ENCODE measurements at regions not wholly inside any gene's neighbourhood (a gene's known extent, or its start where the extent isn't known, plus 50 kb on each side); places are given as distances from the start of the nearest gene placed in this dataset.

DNA sequence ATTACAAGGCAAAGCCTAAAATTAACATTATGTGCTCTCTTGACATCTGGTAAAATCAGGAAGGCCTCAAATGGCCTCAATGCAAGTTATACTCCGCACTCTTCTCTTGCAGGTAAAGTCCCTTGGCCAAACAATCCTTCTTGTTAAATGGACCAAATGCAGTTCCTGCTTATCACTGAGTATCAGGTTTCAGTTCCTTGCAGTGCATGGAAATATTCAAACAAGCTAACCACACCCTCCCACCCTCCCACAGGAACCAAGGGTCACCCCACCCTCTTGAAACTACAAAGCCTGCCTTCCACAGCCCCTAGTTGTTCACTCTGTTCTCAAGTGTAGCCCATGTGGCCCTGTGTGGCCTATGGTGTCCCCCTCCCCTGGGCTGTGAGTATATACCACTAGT is 171.9 kb upstream of the CADPS start:
- no peak for DNase-seq
- Mint-ChIP-seq H3K9me3 (peaks cover 37% of the 10 kb centered on the region), H3K27me3 (ENCODE audit: insufficient read depth) (peaks cover 2% of the 10 kb centered on the region; the same call in 1 of the 2 replicates), H3K4me1 (ENCODE audit: low read depth) (no peaks in the 10 kb centered on the region), H3K36me3 (ENCODE audit: low read depth) (no peaks in the 10 kb centered on the region; the same call in 1 of the 2 replicates), H3K4me3 (no peak overlapping the region), H3K27ac (no peak overlapping the region)
- TF ChIP-seq, protein P1, sequence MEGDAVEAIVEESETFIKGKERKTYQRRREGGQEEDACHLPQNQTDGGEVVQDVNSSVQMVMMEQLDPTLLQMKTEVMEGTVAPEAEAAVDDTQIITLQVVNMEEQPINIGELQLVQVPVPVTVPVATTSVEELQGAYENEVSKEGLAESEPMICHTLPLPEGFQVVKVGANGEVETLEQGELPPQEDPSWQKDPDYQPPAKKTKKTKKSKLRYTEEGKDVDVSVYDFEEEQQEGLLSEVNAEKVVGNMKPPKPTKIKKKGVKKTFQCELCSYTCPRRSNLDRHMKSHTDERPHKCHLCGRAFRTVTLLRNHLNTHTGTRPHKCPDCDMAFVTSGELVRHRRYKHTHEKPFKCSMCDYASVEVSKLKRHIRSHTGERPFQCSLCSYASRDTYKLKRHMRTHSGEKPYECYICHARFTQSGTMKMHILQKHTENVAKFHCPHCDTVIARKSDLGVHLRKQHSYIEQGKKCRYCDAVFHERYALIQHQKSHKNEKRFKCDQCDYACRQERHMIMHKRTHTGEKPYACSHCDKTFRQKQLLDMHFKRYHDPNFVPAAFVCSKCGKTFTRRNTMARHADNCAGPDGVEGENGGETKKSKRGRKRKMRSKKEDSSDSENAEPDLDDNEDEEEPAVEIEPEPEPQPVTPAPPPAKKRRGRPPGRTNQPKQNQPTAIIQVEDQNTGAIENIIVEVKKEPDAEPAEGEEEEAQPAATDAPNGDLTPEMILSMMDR (IDR thresholded peaks at IDR 0.05) = no peak

- Mint-ChIP-seq H3K27ac (no peak overlapping the region), H3K27me3 (ENCODE audit: insufficient read depth) (peaks cover 2% of the 10 kb centered on the region; the same call in 1 of the 2 replicates), H3K9me3 (peaks cover 41% of the 10 kb centered on the region), H3K36me3 (ENCODE audit: low read depth) (no peaks in the 10 kb centered on the region; the same call in 1 of the 2 replicates), H3K4me3 (no peak overlapping the region), H3K4me1 (ENCODE audit: low read depth) (no peaks in the 10 kb centered on the region)
- DNase-seq = no peak
- TF ChIP-seq, protein P1 (IDR thresholded peaks at IDR 0.05) = no peak
These were observed 173.4 kb upstream of the CADPS start for GRCh38 chr3:63048367-63049326.

- H3K4me3 Mint-ChIP-seq = no peak overlapping the region
- TF ChIP-seq, protein P1 (IDR thresholded peaks at IDR 0.05) = no peak
These were observed 175.4 kb upstream of the CADPS start for GRCh38 chr3:63050548-63051177.

DNA sequence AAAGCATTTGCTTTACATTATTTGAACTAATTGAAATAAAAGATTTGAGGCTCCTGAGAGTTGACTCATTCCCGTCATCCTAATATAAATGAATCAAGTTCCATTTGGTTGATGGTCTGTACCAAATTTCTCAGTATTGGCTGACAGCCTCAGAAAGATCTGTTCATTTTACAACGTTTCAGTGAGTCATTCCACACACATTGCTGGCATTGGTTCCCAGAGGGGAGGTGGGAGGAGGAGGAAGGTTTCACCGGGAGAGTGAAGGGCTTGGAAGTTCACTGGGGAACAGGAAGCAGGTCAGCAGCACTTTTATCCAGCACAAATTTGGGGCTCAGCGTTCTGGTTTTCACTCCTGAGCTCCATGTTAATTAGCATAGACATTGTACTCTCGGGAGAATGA is 176.7 kb upstream of the CADPS start:
- no peak overlapping the region for H3K4me3 Mint-ChIP-seq
- no peaks in the 10 kb centered on the region; the same call in 1 of the 2 replicates for H3K36me3 Mint-ChIP-seq (ENCODE audit: low read depth)
- peaks cover 2% of the 10 kb centered on the region; the same call in 1 of the 2 replicates for H3K27me3 Mint-ChIP-seq (ENCODE audit: insufficient read depth)
- H3K27ac Mint-ChIP-seq = no peak overlapping the region
- no peaks in the 10 kb centered on the region for H3K4me1 Mint-ChIP-seq (ENCODE audit: low read depth)
- H3K9me3 Mint-ChIP-seq = peaks cover 45% of the 10 kb centered on the region
- no peak for DNase-seq
- TF ChIP-seq, protein P1 (IDR thresholded peaks at IDR 0.05) = no peak

More at GRCh38 chr3:63050548-63051177, 175.4 kb upstream of the CADPS start:
- H3K4me1 Mint-ChIP-seq (ENCODE audit: low read depth) = no peaks in the 10 kb centered on the region
- DNase-seq = no peak
- peaks cover 2% of the 10 kb centered on the region; the same call in 1 of the 2 replicates for H3K27me3 Mint-ChIP-seq (ENCODE audit: insufficient read depth)
- peaks cover 46% of the 10 kb centered on the region for H3K9me3 Mint-ChIP-seq
- H3K27ac Mint-ChIP-seq = no peak overlapping the region
- H3K36me3 Mint-ChIP-seq (ENCODE audit: low read depth) = no peaks in the 10 kb centered on the region; the same call in 1 of the 2 replicates

DNA sequence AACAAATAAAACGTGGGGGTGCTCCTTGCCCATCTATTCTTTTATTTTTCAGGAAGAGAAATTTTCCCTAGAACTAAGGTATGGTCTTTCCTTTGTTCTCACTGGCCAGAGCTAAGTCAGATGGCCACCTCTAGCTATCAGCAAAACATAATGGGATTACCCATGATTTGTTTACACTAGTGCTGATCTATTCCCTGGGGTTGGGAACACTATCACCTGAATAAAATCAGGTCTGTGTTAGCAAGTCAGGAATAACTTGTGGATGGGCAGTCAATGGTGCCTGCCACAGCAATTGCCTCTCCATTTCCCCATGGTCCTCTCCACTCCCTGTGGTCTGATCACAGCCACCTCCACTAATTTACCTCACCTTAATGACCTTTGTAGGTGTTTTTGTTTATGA is 181.7 kb upstream of the CADPS start:
- DNase-seq = no peak
- H3K27me3 Mint-ChIP-seq (ENCODE audit: insufficient read depth) = no peaks in the 10 kb centered on the region; the same call in 1 of the 2 replicates
- H3K36me3 Mint-ChIP-seq (ENCODE audit: low read depth) = no peaks in the 10 kb centered on the region
- no peak overlapping the region for H3K4me3 Mint-ChIP-seq
- H3K4me1 Mint-ChIP-seq (ENCODE audit: low read depth) = no peaks in the 10 kb centered on the region
- TF ChIP-seq, protein P1 (IDR thresholded peaks at IDR 0.05) = no peak
- H3K9me3 Mint-ChIP-seq = peaks cover 43% of the 10 kb centered on the region
- H3K27ac Mint-ChIP-seq = no peak overlapping the region

Measured in HFFc6 (cell line).